ENCODE measurements at regions not wholly inside any gene's neighbourhood (a gene's known extent, or its start where the extent isn't known, plus 50 kb on each side); places are given as distances from the start of the nearest gene placed in this dataset.

DNA sequence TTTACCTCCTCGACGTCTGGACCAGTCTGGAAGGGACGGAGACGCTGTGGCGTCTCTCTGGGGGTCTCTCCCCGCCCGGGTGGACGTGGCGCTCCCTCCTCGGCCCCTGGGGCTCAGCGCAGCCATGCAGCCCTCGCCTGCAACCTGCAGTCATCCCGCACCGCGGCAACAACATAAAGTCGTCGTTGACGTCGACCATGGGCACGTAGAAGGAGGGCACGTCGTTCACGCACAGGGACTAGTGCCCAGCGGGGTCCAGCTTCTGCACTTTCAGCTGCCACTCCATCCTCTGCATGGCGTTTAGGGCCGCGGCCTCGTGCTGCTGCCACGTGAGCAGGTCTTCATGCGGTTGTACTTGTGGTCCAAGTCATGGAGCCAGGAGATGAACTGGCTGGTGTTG is 889.6 kb upstream of the LRRTM1 start:
- H3K4me2 ChIP-seq (ENCODE audit: low read length) = no peak overlapping the region
- no peaks in the 10 kb centered on the region for H3K27me3 ChIP-seq (ENCODE audit: insufficient read depth, low read length, poor library complexity)
- H3K9ac ChIP-seq (ENCODE audit: low read length) = no peak overlapping the region
- no peak overlapping the region for H3K4ac ChIP-seq (ENCODE audit: low read depth, low read length)
- H2AK5ac ChIP-seq (ENCODE audit: low read length) = no peak overlapping the region
- WGBS (ENCODE audit: extremely low coverage, insufficient coverage, low lambda C conversion rate) = no CpG with 5 or more reads among the region's 30 CpGs
- no peak overlapping the region for H3K18ac ChIP-seq (ENCODE audit: low read length)
- no peak overlapping the region for H2BK15ac ChIP-seq (replicated peaks; ENCODE audit: low read depth)
- H3K79me2 ChIP-seq (ENCODE audit: control insufficient read depth, insufficient read depth, low read length) = no peaks in the 10 kb centered on the region
- DNase-seq = no peak
- no peak overlapping the region for H3K23ac ChIP-seq (ENCODE audit: low read length)
- no peaks in the 10 kb centered on the region for H3K4me1 ChIP-seq (ENCODE audit: control insufficient read depth, low read depth, low read length)
- H2BK5ac ChIP-seq (ENCODE audit: low read length) = no peak overlapping the region
- H2BK120ac ChIP-seq (ENCODE audit: low read depth, low read length) = no peak overlapping the region
- H3K56ac ChIP-seq (ENCODE audit: low read length) = no peak overlapping the region
- H3K36me3 ChIP-seq (ENCODE audit: control insufficient read depth, insufficient read depth, low read length) = no peaks in the 10 kb centered on the region
- H4K5ac ChIP-seq (ENCODE audit: low read length) = no peak overlapping the region
- H3K4me3 ChIP-seq (ENCODE audit: low read length) = no peak overlapping the region
- H3K27ac ChIP-seq (ENCODE audit: low read depth, low read length) = no peak overlapping the region
- no peak overlapping the region for H4K8ac ChIP-seq (ENCODE audit: low read depth, low read length)
- H3K79me1 ChIP-seq (ENCODE audit: low read length) = no peaks in the 10 kb centered on the region

DNA sequence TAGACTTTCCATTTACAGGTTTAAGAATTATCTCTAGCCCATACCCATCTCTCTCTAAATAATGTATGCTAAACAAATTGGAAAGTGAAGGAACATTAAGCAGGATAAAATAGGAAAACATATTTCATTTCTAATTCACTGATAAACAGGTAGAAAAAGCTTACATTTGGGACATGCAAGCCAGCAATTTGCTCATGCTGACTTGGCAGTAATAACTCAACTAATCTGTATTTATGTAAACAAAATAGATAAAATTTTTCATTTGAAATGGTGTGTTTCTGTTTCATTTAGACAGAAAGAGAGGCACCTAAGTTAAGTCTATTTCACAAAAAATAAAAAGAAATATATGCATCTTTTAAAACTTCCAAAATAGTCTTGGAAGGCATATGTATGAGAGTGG is 877.3 kb upstream of the LRRTM1 start:
- Histone ChIP-seq H3K4me3 (ENCODE audit: low read length) (no peak overlapping the region), H3K4me2 (ENCODE audit: low read length) (no peak overlapping the region), H3K4me1 (ENCODE audit: control insufficient read depth, low read depth, low read length) (no peaks in the 10 kb centered on the region), H2BK15ac (replicated peaks; ENCODE audit: low read depth) (no peak overlapping the region), H3K27ac (ENCODE audit: low read depth, low read length) (no peak overlapping the region), H3K9ac (ENCODE audit: low read length) (no peak overlapping the region), H3K79me1 (ENCODE audit: low read length) (no peaks in the 10 kb centered on the region), H3K79me2 (ENCODE audit: control insufficient read depth, insufficient read depth, low read length) (no peaks in the 10 kb centered on the region), H3K36me3 (ENCODE audit: control insufficient read depth, insufficient read depth, low read length) (no peaks in the 10 kb centered on the region), H4K8ac (ENCODE audit: low read depth, low read length) (no peak overlapping the region), H2BK120ac (ENCODE audit: low read depth, low read length) (no peak overlapping the region), H3K23ac (ENCODE audit: low read length) (no peak overlapping the region), H3K4ac (ENCODE audit: low read depth, low read length) (no peak overlapping the region), H2BK5ac (ENCODE audit: low read length) (no peak overlapping the region), H2AK5ac (ENCODE audit: low read length) (no peak overlapping the region), H3K18ac (ENCODE audit: low read length) (no peak overlapping the region), H3K56ac (ENCODE audit: low read length) (no peak overlapping the region), H4K5ac (ENCODE audit: low read length) (no peak overlapping the region), H3K27me3 (ENCODE audit: insufficient read depth, low read length, poor library complexity) (no peaks in the 10 kb centered on the region)
- no peak for DNase-seq

DNA sequence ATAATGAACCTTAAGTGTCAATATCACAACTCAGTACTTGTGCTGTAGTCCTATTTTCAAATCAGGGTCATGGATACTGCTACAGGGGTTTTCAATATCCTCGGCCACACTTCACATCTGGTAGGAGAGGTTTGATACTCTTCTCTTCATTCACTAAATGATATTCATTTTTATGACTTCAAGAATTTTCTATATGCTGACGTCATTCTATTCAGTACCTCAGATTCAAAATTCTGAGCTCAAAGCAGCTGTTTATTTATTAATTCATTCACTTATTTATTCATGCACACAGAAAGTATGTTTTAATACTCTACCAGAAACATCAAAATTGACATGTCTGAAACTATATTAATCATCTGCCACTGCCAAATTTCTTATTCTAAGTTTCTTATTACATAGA is 866.9 kb upstream of the LRRTM1 start:
- no peak overlapping the region for H3K4me2 ChIP-seq (ENCODE audit: low read length)
- H3K79me2 ChIP-seq (ENCODE audit: control insufficient read depth, insufficient read depth, low read length) = no peaks in the 10 kb centered on the region
- H3K9ac ChIP-seq (ENCODE audit: low read length) = no peak overlapping the region
- H3K18ac ChIP-seq (ENCODE audit: low read length) = no peak overlapping the region
- H3K79me1 ChIP-seq (ENCODE audit: low read length) = no peaks in the 10 kb centered on the region
- no peak overlapping the region for H2BK5ac ChIP-seq (ENCODE audit: low read length)
- no peak overlapping the region for H3K56ac ChIP-seq (ENCODE audit: low read length)
- H4K8ac ChIP-seq (ENCODE audit: low read depth, low read length) = no peak overlapping the region
- H3K4me3 ChIP-seq (ENCODE audit: low read length) = no peak overlapping the region
- no peaks in the 10 kb centered on the region for H3K4me1 ChIP-seq (ENCODE audit: control insufficient read depth, low read depth, low read length)
- no peak overlapping the region for H2BK15ac ChIP-seq (replicated peaks; ENCODE audit: low read depth)
- no peak overlapping the region for H2BK120ac ChIP-seq (ENCODE audit: low read depth, low read length)
- H3K36me3 ChIP-seq (ENCODE audit: control insufficient read depth, insufficient read depth, low read length) = no peaks in the 10 kb centered on the region
- no peak overlapping the region for H3K23ac ChIP-seq (ENCODE audit: low read length)
- no peak for DNase-seq
- H3K4ac ChIP-seq (ENCODE audit: low read depth, low read length) = no peak overlapping the region
- WGBS (ENCODE audit: extremely low coverage, insufficient coverage, low lambda C conversion rate) = no CpG with 5 or more reads among the region's 2 CpGs
- H2AK5ac ChIP-seq (ENCODE audit: low read length) = no peak overlapping the region
- H3K27ac ChIP-seq (ENCODE audit: low read depth, low read length) = no peak overlapping the region
- no peak overlapping the region for H4K5ac ChIP-seq (ENCODE audit: low read length)
- H3K27me3 ChIP-seq (ENCODE audit: insufficient read depth, low read length, poor library complexity) = no peaks in the 10 kb centered on the region

DNA sequence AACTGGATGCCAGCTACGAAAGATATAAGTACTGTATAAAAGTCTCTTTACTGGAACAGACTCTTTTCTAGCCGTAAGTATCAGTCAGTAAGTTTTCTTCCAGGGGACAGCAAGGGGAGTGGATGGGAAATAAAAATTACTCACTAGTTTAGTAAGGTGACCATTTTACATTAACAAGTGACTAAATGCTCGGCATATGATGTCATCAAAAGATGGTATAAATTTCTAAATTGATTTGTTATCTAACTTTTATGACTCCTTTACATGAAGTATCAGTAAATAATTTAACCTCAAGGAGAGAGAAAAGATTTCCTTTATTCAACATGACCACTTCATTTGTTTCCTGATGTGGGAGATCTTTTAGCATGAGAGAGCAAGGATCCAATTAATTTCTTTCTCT is 859.0 kb upstream of the LRRTM1 start:
- H3K18ac ChIP-seq (ENCODE audit: low read length) = no peak overlapping the region
- no CpG with 5 or more reads among the region's 3 CpGs for WGBS (ENCODE audit: extremely low coverage, insufficient coverage, low lambda C conversion rate)

DNA sequence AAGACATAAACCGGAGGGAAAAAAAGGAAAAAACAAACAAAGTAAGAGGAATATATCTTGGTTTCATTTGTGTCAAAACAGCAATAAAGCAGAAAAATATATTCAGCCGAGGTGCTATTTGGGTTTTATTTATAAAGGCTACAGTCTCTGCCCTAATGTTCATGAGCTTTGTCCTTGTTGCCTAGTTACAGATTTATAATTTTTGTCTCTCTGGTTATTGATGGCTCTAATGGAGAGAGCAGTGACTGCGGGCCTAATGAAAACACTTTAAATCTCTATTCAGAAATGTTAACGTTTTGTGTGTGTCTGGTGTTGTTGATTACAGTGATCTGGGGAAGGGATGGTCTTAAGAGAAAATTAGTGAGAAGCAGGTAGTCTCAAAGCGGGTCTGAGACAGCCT is 854.0 kb upstream of the LRRTM1 start:
- H2BK15ac ChIP-seq (replicated peaks; ENCODE audit: low read depth) = no peak overlapping the region
- no peak for DNase-seq
- no peak overlapping the region for H3K27ac ChIP-seq (ENCODE audit: low read depth, low read length)
- H3K9ac ChIP-seq (ENCODE audit: low read length) = no peak overlapping the region
- no peak overlapping the region for H3K4me2 ChIP-seq (ENCODE audit: low read length)
- H4K5ac ChIP-seq (ENCODE audit: low read length) = no peak overlapping the region
- no peak overlapping the region for H3K4me3 ChIP-seq (ENCODE audit: low read length)
- H3K79me1 ChIP-seq (ENCODE audit: low read length) = no peaks in the 10 kb centered on the region
- no peak overlapping the region for H3K56ac ChIP-seq (ENCODE audit: low read length)
- H2BK5ac ChIP-seq (ENCODE audit: low read length) = no peak overlapping the region
- no peak overlapping the region for H3K4ac ChIP-seq (ENCODE audit: low read depth, low read length)
- peak overlapping the region; percentile 28 for H4K8ac ChIP-seq (ENCODE audit: low read depth, low read length)
- no peaks in the 10 kb centered on the region for H3K36me3 ChIP-seq (ENCODE audit: control insufficient read depth, insufficient read depth, low read length)
- no peak overlapping the region for H3K23ac ChIP-seq (ENCODE audit: low read length)
- H2BK120ac ChIP-seq (ENCODE audit: low read depth, low read length) = no peak overlapping the region
- no peaks in the 10 kb centered on the region for H3K27me3 ChIP-seq (ENCODE audit: insufficient read depth, low read length, poor library complexity)
- H2AK5ac ChIP-seq (ENCODE audit: low read length) = no peak overlapping the region
- no peaks in the 10 kb centered on the region for H3K4me1 ChIP-seq (ENCODE audit: control insufficient read depth, low read depth, low read length)
- H3K18ac ChIP-seq (ENCODE audit: low read length) = no peak overlapping the region
- no CpG with 5 or more reads among the region's 5 CpGs for WGBS (ENCODE audit: extremely low coverage, insufficient coverage, low lambda C conversion rate)
- H3K79me2 ChIP-seq (ENCODE audit: control insufficient read depth, insufficient read depth, low read length) = no peaks in the 10 kb centered on the region

More for the DNA sequence above, 859.0 kb upstream of the LRRTM1 start:
- no peak overlapping the region for H3K4me3 ChIP-seq (ENCODE audit: low read length)
- H3K36me3 ChIP-seq (ENCODE audit: control insufficient read depth, insufficient read depth, low read length) = no peaks in the 10 kb centered on the region
- H3K4me1 ChIP-seq (ENCODE audit: control insufficient read depth, low read depth, low read length) = no peaks in the 10 kb centered on the region
- H3K79me2 ChIP-seq (ENCODE audit: control insufficient read depth, insufficient read depth, low read length) = no peaks in the 10 kb centered on the region
- H3K4ac ChIP-seq (ENCODE audit: low read depth, low read length) = no peak overlapping the region
- no peak overlapping the region for H2BK120ac ChIP-seq (ENCODE audit: low read depth, low read length)
- no peak overlapping the region for H3K27ac ChIP-seq (ENCODE audit: low read depth, low read length)
- no peak overlapping the region for H3K4me2 ChIP-seq (ENCODE audit: low read length)
- H3K79me1 ChIP-seq (ENCODE audit: low read length) = no peaks in the 10 kb centered on the region
- H2BK5ac ChIP-seq (ENCODE audit: low read length) = no peak overlapping the region
- no peak overlapping the region for H4K5ac ChIP-seq (ENCODE audit: low read length)
- H3K23ac ChIP-seq (ENCODE audit: low read length) = no peak overlapping the region
- no peak for DNase-seq
- H2BK15ac ChIP-seq (replicated peaks; ENCODE audit: low read depth) = no peak overlapping the region
- no peak overlapping the region for H3K56ac ChIP-seq (ENCODE audit: low read length)
- H3K9ac ChIP-seq (ENCODE audit: low read length) = no peak overlapping the region
- H3K27me3 ChIP-seq (ENCODE audit: insufficient read depth, low read length, poor library complexity) = no peaks in the 10 kb centered on the region
- no peak overlapping the region for H2AK5ac ChIP-seq (ENCODE audit: low read length)
- no peak overlapping the region for H4K8ac ChIP-seq (ENCODE audit: low read depth, low read length)

DNA sequence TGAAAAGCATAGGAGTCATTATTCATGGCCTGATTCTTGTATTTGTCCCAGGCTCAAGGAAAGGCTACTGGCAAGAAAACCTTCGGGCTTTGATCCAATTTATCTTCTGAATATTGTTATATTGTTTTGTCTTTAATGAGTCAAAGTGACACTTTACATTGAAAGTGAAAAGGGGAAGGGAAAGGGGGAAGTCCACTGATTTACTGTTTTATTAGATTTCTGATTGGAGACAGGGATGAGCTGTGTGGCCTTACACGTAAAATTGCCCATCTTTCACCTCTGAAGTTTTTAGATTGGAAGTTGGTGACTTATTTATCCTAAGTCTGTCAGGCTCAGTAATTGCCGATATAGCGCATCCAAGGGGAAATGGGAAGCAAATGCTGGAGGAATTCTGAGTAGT is 843.8 kb upstream of the LRRTM1 start:
- H4K8ac ChIP-seq (ENCODE audit: low read depth, low read length) = no peak overlapping the region
- no peaks in the 10 kb centered on the region for H3K36me3 ChIP-seq (ENCODE audit: control insufficient read depth, insufficient read depth, low read length)
- no peaks in the 10 kb centered on the region for H3K79me1 ChIP-seq (ENCODE audit: low read length)
- H3K4ac ChIP-seq (ENCODE audit: low read depth, low read length) = no peak overlapping the region
- no peak overlapping the region for H2BK120ac ChIP-seq (ENCODE audit: low read depth, low read length)
- H3K9ac ChIP-seq (ENCODE audit: low read length) = no peak overlapping the region
- H3K27ac ChIP-seq (ENCODE audit: low read depth, low read length) = no peak overlapping the region
- H3K4me1 ChIP-seq (ENCODE audit: control insufficient read depth, low read depth, low read length) = no peaks in the 10 kb centered on the region
- WGBS (ENCODE audit: extremely low coverage, insufficient coverage, low lambda C conversion rate) = no CpG with 5 or more reads among the region's 4 CpGs
- H2BK5ac ChIP-seq (ENCODE audit: low read length) = no peak overlapping the region
- H2AK5ac ChIP-seq (ENCODE audit: low read length) = no peak overlapping the region
- no peak overlapping the region for H3K18ac ChIP-seq (ENCODE audit: low read length)
- H3K56ac ChIP-seq (ENCODE audit: low read length) = no peak overlapping the region
- no peaks in the 10 kb centered on the region for H3K79me2 ChIP-seq (ENCODE audit: control insufficient read depth, insufficient read depth, low read length)
- H3K23ac ChIP-seq (ENCODE audit: low read length) = no peak overlapping the region
- no peak overlapping the region for H4K5ac ChIP-seq (ENCODE audit: low read length)
- H3K4me2 ChIP-seq (ENCODE audit: low read length) = no peak overlapping the region
- no peak overlapping the region for H3K4me3 ChIP-seq (ENCODE audit: low read length)
- DNase-seq = no peak
- H3K27me3 ChIP-seq (ENCODE audit: insufficient read depth, low read length, poor library complexity) = no peaks in the 10 kb centered on the region
- no peak overlapping the region for H2BK15ac ChIP-seq (replicated peaks; ENCODE audit: low read depth)

Measured in mesendoderm (in vitro differentiated cells).